ENCODE measurements at regions not wholly inside any gene's neighbourhood (a gene's known extent, or its start where the extent isn't known, plus 50 kb on each side); places are given as distances from the start of the nearest gene placed in this dataset.

DNA sequence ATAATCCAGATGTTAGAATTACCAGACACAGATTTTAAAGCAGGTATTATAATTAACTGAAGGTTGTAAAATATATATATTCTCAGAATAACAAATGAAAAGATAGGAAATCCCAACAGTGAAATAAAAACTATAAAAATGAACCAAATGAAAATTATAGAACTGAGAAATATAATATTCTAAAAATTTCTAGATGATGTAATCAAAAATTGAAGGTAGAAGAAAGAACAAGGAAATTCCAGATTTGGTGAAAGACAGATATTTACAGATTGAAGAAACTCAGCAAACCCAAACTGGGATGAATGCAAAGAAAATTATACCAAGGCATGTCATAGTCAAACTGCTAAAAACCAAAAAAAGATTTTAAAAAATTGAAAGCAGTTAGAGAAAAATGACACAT is 729.4 kb downstream of the MATN1 start (continued):
- TF ChIP-seq, protein P1, sequence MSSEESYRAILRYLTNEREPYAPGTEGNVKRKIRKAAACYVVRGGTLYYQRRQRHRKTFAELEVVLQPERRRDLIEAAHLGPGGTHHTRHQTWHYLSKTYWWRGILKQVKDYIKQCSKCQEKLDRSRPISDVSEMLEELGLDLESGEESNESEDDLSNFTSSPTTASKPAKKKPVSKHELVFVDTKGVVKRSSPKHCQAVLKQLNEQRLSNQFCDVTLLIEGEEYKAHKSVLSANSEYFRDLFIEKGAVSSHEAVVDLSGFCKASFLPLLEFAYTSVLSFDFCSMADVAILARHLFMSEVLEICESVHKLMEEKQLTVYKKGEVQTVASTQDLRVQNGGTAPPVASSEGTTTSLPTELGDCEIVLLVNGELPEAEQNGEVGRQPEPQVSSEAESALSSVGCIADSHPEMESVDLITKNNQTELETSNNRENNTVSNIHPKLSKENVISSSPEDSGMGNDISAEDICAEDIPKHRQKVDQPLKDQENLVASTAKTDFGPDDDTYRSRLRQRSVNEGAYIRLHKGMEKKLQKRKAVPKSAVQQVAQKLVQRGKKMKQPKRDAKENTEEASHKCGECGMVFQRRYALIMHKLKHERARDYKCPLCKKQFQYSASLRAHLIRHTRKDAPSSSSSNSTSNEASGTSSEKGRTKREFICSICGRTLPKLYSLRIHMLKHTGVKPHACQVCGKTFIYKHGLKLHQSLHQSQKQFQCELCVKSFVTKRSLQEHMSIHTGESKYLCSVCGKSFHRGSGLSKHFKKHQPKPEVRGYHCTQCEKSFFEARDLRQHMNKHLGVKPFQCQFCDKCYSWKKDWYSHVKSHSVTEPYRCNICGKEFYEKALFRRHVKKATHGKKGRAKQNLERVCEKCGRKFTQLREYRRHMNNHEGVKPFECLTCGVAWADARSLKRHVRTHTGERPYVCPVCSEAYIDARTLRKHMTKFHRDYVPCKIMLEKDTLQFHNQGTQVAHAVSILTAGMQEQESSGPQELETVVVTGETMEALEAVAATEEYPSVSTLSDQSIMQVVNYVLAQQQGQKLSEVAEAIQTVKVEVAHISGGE (CRISPR knock-in tag; IDR thresholded peaks at IDR 0.05): no peak
- TF ChIP-seq ESRRA (IDR thresholded peaks at IDR 0.05; ENCODE audit: low read length): no peak
- TF ChIP-seq, protein P2, sequence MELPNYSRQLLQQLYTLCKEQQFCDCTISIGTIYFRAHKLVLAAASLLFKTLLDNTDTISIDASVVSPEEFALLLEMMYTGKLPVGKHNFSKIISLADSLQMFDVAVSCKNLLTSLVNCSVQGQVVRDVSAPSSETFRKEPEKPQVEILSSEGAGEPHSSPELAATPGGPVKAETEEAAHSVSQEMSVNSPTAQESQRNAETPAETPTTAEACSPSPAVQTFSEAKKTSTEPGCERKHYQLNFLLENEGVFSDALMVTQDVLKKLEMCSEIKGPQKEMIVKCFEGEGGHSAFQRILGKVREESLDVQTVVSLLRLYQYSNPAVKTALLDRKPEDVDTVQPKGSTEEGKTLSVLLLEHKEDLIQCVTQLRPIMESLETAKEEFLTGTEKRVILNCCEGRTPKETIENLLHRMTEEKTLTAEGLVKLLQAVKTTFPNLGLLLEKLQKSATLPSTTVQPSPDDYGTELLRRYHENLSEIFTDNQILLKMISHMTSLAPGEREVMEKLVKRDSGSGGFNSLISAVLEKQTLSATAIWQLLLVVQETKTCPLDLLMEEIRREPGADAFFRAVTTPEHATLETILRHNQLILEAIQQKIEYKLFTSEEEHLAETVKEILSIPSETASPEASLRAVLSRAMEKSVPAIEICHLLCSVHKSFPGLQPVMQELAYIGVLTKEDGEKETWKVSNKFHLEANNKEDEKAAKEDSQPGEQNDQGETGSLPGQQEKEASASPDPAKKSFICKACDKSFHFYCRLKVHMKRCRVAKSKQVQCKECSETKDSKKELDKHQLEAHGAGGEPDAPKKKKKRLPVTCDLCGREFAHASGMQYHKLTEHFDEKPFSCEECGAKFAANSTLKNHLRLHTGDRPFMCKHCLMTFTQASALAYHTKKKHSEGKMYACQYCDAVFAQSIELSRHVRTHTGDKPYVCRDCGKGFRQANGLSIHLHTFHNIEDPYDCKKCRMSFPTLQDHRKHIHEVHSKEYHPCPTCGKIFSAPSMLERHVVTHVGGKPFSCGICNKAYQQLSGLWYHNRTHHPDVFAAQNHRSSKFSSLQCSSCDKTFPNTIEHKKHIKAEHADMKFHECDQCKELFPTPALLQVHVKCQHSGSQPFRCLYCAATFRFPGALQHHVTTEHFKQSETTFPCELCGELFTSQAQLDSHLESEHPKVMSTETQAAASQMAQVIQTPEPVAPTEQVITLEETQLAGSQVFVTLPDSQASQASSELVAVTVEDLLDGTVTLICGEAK (IDR thresholded peaks at IDR 0.05; ENCODE audit: borderline replicate concordance): no peak
- TF ChIP-seq STAT3 (IDR thresholded peaks at IDR 0.05; ENCODE audit: low read depth, low read length): no peak
- TF ChIP-seq BACH1 (IDR thresholded peaks at IDR 0.05; ENCODE audit: borderline replicate concordance): no peak
- TF ChIP-seq RUNX3 (IDR thresholded peaks at IDR 0.05; ENCODE audit: low read length): no peak
- TF ChIP-seq SPI1 (IDR thresholded peaks at IDR 0.05; ENCODE audit: borderline replicate concordance, insufficient read depth, low read depth, low read length): no peak
- TF ChIP-seq, protein P3, sequence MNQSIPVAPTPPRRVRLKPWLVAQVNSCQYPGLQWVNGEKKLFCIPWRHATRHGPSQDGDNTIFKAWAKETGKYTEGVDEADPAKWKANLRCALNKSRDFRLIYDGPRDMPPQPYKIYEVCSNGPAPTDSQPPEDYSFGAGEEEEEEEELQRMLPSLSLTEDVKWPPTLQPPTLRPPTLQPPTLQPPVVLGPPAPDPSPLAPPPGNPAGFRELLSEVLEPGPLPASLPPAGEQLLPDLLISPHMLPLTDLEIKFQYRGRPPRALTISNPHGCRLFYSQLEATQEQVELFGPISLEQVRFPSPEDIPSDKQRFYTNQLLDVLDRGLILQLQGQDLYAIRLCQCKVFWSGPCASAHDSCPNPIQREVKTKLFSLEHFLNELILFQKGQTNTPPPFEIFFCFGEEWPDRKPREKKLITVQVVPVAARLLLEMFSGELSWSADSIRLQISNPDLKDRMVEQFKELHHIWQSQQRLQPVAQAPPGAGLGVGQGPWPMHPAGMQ (IDR thresholded peaks at IDR 0.05; ENCODE audit: borderline replicate concordance): no peak
- TF ChIP-seq CREB1 (IDR thresholded peaks at IDR 0.05; ENCODE audit: low read depth): no peak
